ENCODE measurements at regions not wholly inside any gene's neighbourhood (a gene's known extent, or its start where the extent isn't known, plus 50 kb on each side); places are given as distances from the start of the nearest gene placed in this dataset.
A peak's percentile ranks its signal among the peaks of the same experiment; 100 is the strongest.

DNA sequence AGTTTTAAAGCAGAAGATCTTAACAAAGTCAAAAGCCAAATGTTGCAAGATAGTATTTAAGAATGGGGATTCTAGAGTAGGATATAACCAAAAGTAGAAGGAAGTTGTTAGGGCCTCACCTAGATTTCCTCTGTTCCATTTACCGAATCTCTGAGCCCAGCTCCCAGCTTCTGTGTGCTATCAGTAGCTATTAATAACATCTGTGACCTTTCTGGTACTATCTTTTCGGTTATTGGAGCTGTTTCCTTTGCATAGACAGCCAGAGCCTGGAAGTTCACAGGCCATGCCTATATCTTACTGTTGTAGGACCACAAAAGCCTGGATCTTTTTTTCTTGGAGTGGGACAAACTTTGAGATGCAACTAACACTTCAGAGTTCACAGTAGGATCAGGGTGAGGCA, 244.2 kb downstream of the PPP1R2C start (continued):
- no peak for TF ChIP-seq ARID2 (IDR thresholded peaks at IDR 0.05)

DNA sequence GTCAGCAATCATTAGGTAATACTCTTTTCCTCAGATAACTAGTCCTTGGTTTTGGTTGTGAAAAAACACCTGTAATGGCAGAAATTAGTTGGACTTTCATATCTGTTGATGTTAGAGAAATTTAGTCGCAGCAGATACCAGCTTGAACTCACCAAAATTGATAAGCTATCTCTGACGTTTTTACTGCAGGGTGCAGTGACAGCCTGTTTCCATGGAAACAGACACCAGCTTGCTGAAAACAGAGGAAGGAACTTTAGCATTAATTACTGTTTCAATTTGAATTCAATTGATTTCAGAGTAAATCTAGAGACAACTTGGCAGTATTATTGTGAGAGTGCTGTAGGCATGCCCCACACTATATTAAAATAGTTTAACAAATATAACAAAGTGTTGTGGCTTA, 246.5 kb downstream of the PPP1R2C start:
- Histone ChIP-seq H3K27ac (ENCODE audit: extremely low read depth, low read depth, low read length) (no peak overlapping the region), H3K4me2 (ENCODE audit: insufficient read depth, low read length) (no peak overlapping the region), H3K4me3 (no peak overlapping the region), H3K79me2 (ENCODE audit: control insufficient read depth, insufficient read depth, low read length) (no peaks in the 10 kb centered on the region), H3K9ac (ENCODE audit: insufficient read depth in 1 of 2, low read depth in 2 of 2, low read length in 2 of 2) (no peak overlapping the region), H3K9me3 (replicated peaks; ENCODE audit: control insufficient read depth, insufficient read depth, low read depth, low read length) (no peaks in the 10 kb centered on the region), H4K20me1 (replicated peaks; ENCODE audit: control insufficient read depth, insufficient read depth, low read length) (no peaks in the 10 kb centered on the region), H3K27me3 (ENCODE audit: control insufficient read depth in 2 of 2, insufficient read depth in 2 of 2, low read length in 2 of 2) (no peaks in the 10 kb centered on the region), H3K36me3 (ENCODE audit: control insufficient read depth, insufficient read depth, low read length) (no peaks in the 10 kb centered on the region), H2AFZ (ENCODE audit: low read depth, low read length) (no peak overlapping the region), H3K9me1 (ENCODE audit: control insufficient read depth, insufficient read depth, low read length) (no peaks in the 10 kb centered on the region), H3K4me1 (replicated peaks in 1 of 2; ENCODE audit: control insufficient read depth in 2 of 2, insufficient read depth in 2 of 2, low read length in 2 of 2) (no peaks in the 10 kb centered on the region)
- TF ChIP-seq RFX1 (IDR thresholded peaks at IDR 0.05): peak; percentile 58
- TF ChIP-seq ARHGAP35 (IDR thresholded peaks at IDR 0.05; ENCODE audit: partially characterized antibody): no peak
- DNase-seq (ENCODE audit: extremely low read depth in 1 of 4, low spot score in 3 of 4) (no peak), ATAC-seq (no peak), FAIRE-seq (no peak)
- intact Hi-C loops (cut with micrococcal nuclease): no loop called here
- in situ Hi-C loops (cut with MboI): no loop called here
- ChIA-PET CTCF (ENCODE audit: low intra/inter-chr PET ratio) (no interaction called here), POLR2A (no interaction called here)
- no TSS peak for BruUV-seq (replicated peaks)
- 0% methylated on average over 2 of the region's 2 CpGs for WGBS (ENCODE audit: insufficient coverage, low coverage, missing lambda C conversion rate)

DNA sequence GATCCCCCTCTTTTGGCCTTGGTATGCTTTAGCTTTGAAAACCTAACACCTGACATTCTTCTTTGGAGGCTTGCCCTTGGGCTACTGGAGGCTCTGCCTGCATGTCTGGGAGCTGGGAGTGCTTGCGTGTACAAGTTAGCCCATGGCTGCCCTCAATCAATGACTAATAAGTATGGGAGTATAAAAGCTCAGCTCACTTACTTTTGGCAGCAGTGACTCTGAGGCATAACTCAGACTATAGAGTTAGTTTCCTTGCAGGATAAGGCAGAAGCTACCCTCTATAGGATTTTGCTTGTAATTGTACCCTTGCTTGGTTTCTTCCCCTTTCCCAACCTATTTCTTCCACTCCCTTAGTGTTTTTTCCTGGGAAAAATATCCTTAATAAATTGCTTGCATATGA, 247.9 kb downstream of the PPP1R2C start:
- Histone ChIP-seq H3K27me3 (ENCODE audit: control insufficient read depth in 2 of 2, insufficient read depth in 2 of 2, low read length in 2 of 2) (no peaks in the 10 kb centered on the region), H2AFZ (ENCODE audit: low read depth, low read length) (no peak overlapping the region), H3K4me2 (ENCODE audit: insufficient read depth, low read length) (no peak overlapping the region), H3K27ac (ENCODE audit: extremely low read depth, low read depth, low read length) (no peak overlapping the region), H3K9ac (ENCODE audit: insufficient read depth in 1 of 2, low read depth in 2 of 2, low read length in 2 of 2) (no peak overlapping the region), H3K9me3 (replicated peaks; ENCODE audit: control insufficient read depth, insufficient read depth, low read depth, low read length) (no peaks in the 10 kb centered on the region), H4K20me1 (replicated peaks; ENCODE audit: control insufficient read depth, insufficient read depth, low read length) (no peaks in the 10 kb centered on the region), H3K9me1 (ENCODE audit: control insufficient read depth, insufficient read depth, low read length) (no peaks in the 10 kb centered on the region), H3K4me1 (replicated peaks in 1 of 2; ENCODE audit: control insufficient read depth in 2 of 2, insufficient read depth in 2 of 2, low read length in 2 of 2) (no peaks in the 10 kb centered on the region), H3K4me3 (no peak overlapping the region), H3K36me3 (ENCODE audit: control insufficient read depth, insufficient read depth, low read length) (no peaks in the 10 kb centered on the region), H3K79me2 (ENCODE audit: control insufficient read depth, insufficient read depth, low read length) (no peaks in the 10 kb centered on the region)
- ChIA-PET CTCF (ENCODE audit: low intra/inter-chr PET ratio) (no interaction called here), POLR2A (interaction anchor here (0.6 kb wide), 1 partner anchor 27 kb away, joined by 3 read pairs; no protein-coding TSS in a partner anchor)
- ATAC-seq: no peak
- BruUV-seq (replicated peaks): no TSS peak
- FAIRE-seq: no peak
- intact Hi-C loops (cut with micrococcal nuclease): no loop called here
- WGBS (ENCODE audit: insufficient coverage, low coverage, missing lambda C conversion rate): 6% methylated on average over 1 of the region's 1 CpG
- no peak for DNase-seq (ENCODE audit: extremely low read depth in 1 of 4, low spot score in 3 of 4)
- in situ Hi-C loops (cut with MboI): no loop called here
- TF ChIP-seq CREB1 (IDR thresholded peaks at IDR 0.05): no peak
- no peak for TF ChIP-seq CREB1 (CRISPR knock-in tag; IDR thresholded peaks at IDR 0.05)
- TF ChIP-seq NR2C1 (IDR thresholded peaks at IDR 0.05): no peak
- no peak for TF ChIP-seq NR2C1 (tag; IDR thresholded peaks at IDR 0.05)
- no peak for TF ChIP-seq RBM25 (IDR thresholded peaks at IDR 0.05; ENCODE audit: low read depth, low read length, severe bottlenecking)
- no peak for TF ChIP-seq HMG20A (CRISPR knock-in tag; conservative IDR thresholded peaks at IDR 0.05)
- TF ChIP-seq ZNF384 (IDR thresholded peaks at IDR 0.05; ENCODE audit: low read depth, low read length): no peak
- TF ChIP-seq, protein P1, sequence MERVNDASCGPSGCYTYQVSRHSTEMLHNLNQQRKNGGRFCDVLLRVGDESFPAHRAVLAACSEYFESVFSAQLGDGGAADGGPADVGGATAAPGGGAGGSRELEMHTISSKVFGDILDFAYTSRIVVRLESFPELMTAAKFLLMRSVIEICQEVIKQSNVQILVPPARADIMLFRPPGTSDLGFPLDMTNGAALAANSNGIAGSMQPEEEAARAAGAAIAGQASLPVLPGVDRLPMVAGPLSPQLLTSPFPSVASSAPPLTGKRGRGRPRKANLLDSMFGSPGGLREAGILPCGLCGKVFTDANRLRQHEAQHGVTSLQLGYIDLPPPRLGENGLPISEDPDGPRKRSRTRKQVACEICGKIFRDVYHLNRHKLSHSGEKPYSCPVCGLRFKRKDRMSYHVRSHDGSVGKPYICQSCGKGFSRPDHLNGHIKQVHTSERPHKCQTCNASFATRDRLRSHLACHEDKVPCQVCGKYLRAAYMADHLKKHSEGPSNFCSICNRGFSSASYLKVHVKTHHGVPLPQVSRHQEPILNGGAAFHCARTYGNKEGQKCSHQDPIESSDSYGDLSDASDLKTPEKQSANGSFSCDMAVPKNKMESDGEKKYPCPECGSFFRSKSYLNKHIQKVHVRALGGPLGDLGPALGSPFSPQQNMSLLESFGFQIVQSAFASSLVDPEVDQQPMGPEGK (CRISPR knock-in tag; IDR thresholded peaks at IDR 0.05; ENCODE audit: borderline replicate concordance): no peak
- no peak for TF ChIP-seq SMARCA5 (IDR thresholded peaks at IDR 0.05)
- TF ChIP-seq, protein P2, sequence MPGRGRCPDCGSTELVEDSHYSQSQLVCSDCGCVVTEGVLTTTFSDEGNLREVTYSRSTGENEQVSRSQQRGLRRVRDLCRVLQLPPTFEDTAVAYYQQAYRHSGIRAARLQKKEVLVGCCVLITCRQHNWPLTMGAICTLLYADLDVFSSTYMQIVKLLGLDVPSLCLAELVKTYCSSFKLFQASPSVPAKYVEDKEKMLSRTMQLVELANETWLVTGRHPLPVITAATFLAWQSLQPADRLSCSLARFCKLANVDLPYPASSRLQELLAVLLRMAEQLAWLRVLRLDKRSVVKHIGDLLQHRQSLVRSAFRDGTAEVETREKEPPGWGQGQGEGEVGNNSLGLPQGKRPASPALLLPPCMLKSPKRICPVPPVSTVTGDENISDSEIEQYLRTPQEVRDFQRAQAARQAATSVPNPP (IDR thresholded peaks at IDR 0.05; ENCODE audit: borderline replicate concordance, insufficient read depth, insufficient read length): no peak
